Gastroesophageal sphincter (tissue), 3 donors: ENCODE measurements at regions not wholly inside any gene's neighbourhood (a gene's known extent, or its start where the extent isn't known, plus 50 kb on each side); places are given as distances from the start of the nearest gene placed in this dataset.

Experiments
- CTCF ChIP-seq, 4 experiments: fragments of 200-600 bp in 2 of 4; fragments of 450-650 bp in 2 of 4; sonication (generic) in 1 of 4; IDR thresholded peaks; one replicate each; pipeline ENCODE4 v1.5.1; 2017 to 2019; ENCODE audit warnings: antibody characterized with exemption in 4 of 4, mild to moderate bottlenecking in 2 of 4, moderate library complexity in 2 of 4
- POLR2A ChIP-seq, 2 donors: fragments of 450-650 bp; IDR thresholded peaks; one replicate each; pipeline ENCODE4 v1.6.1; 2017; ENCODE audit warnings: antibody characterized with exemption in 2 of 2, mild to moderate bottlenecking in 2 of 2, moderate library complexity in 1 of 2

- TF ChIP-seq CTCF (IDR thresholded peaks at IDR 0.05) (no peak), POLR2A (IDR thresholded peaks at IDR 0.05) (no peak)
Observed at GRCh38 chr6:165906-166305, 126.4 kb upstream of the DUSP22 start.
